WTC11 (cell line): ENCODE measurements at regions not wholly inside any gene's neighbourhood (a gene's known extent, or its start where the extent isn't known, plus 50 kb on each side); places are given as distances from the start of the nearest gene placed in this dataset.
A peak's percentile ranks its signal among the peaks of the same experiment; 100 is the strongest.

ENCODE experiments used
- ATAC-seq: fragments of 200-7000 bp; cut with Tn5 transposase; 2 replicates; pipeline ENCODE4 v1.10.0; 2021; ENCODE audit warnings: mild to moderate bottlenecking, moderate library complexity
- CTCF ChIA-PET: fragments of 300-600 bp; sonication (Branson Sonifier 250); formaldehyde crosslinking; loops from one replicate; lab custom pipeline; 2021; ENCODE audit warnings: antibody characterized with exemption; lab: Charles Lee
- POLR2A ChIA-PET: fragments of 350-600 bp; sonication (Branson Sonifier 250); formaldehyde crosslinking; loops from one replicate; lab custom pipeline; 2021; ENCODE audit warnings: antibody characterized with exemption; lab: Charles Lee
- DNase-seq: peaks from one replicate; pipeline ENCODE4 v3.0.0; 2021; ENCODE audit warnings: low spot score
- H3K27ac Mint-ChIP-seq: 2 replicates; pipeline ENCODE4 v1.8.0; 2021; ENCODE audit warnings: mixed read lengths
- H3K27me3 Mint-ChIP-seq: 2 replicates; pipeline ENCODE4 v1.8.0; 2021; ENCODE audit warnings: low read depth, mild to moderate bottlenecking, moderate library complexity, mixed read lengths
- H3K36me3 Mint-ChIP-seq: 2 replicates; pipeline ENCODE4 v1.8.0; 2021; ENCODE audit warnings: mixed read lengths
- H3K4me1 Mint-ChIP-seq: 2 replicates; pipeline ENCODE4 v1.8.0; 2022; ENCODE audit warnings: mixed read lengths
- H3K4me3 Mint-ChIP-seq: 2 replicates; pipeline ENCODE4 v1.8.0; 2021; ENCODE audit warnings: mild to moderate bottlenecking, moderate library complexity, mixed read lengths
- H3K9me3 Mint-ChIP-seq: 2 replicates; pipeline ENCODE4 v1.8.0; 2021; ENCODE audit warnings: mixed read lengths
- GABPB1 ChIP-seq: sonication (generic); formaldehyde crosslinking; IDR thresholded peaks from 2 replicates; pipeline ENCODE4 v1.8.1; 2023; ENCODE audit warnings: mild to moderate bottlenecking, missing genetic modification reagents
- MXD4 ChIP-seq: fragments of 250-450 bp; sonication (Bioruptor Pico); IDR thresholded peaks from 2 replicates; pipeline ENCODE4 v1.8.0; 2021; ENCODE audit warnings: mild to moderate bottlenecking, moderate library complexity, borderline replicate concordance
- MYBL2 ChIP-seq: sonication (generic); formaldehyde crosslinking; IDR thresholded peaks from 2 replicates; pipeline ENCODE4 v1.8.1; 2023; ENCODE audit warnings: mild to moderate bottlenecking, moderate library complexity, missing genetic modification reagents
- NFE2L1 ChIP-seq: sonication (generic); formaldehyde crosslinking; IDR thresholded peaks from 2 replicates; pipeline ENCODE4 v1.8.1; 2023; ENCODE audit warnings: missing genetic modification reagents
- SMAD3 ChIP-seq: sonication (generic); formaldehyde crosslinking; IDR thresholded peaks from 2 replicates; pipeline ENCODE4 v1.8.0; 2022; ENCODE audit warnings: missing genetic modification reagents, mild to moderate bottlenecking, borderline replicate concordance
- ZNF121 ChIP-seq: sonication (generic); formaldehyde crosslinking; IDR thresholded peaks from 2 replicates; pipeline ENCODE4 v1.8.0; 2023; ENCODE audit warnings: missing genetic modification reagents
- ZNF423 ChIP-seq: fragments of 250-450 bp; sonication (Bioruptor Pico); IDR thresholded peaks from 2 replicates; pipeline ENCODE4 v2.1.2; 2022; ENCODE audit warnings: mild to moderate bottlenecking, moderate library complexity
- ZNF671 ChIP-seq: fragments of 250-450 bp; sonication (Bioruptor Pico); IDR thresholded peaks from 2 replicates; pipeline ENCODE4 v1.8.0; 2021; ENCODE audit warnings: mild to moderate bottlenecking
- TF ChIP-seq, protein P1 (sequence below): sonication (generic); formaldehyde crosslinking; IDR thresholded peaks from 2 replicates; pipeline ENCODE4 v1.8.1; 2023; ENCODE audit warnings: mild to moderate bottlenecking, missing genetic modification reagents
- TF ChIP-seq, protein P2 (sequence below): fragments of 200-600 bp; IDR thresholded peaks from 2 replicates; pipeline ENCODE4 v1.8.0; 2022; ENCODE audit warnings: antibody characterized with exemption
- TF ChIP-seq, protein P3 (sequence below): sonication (generic); formaldehyde crosslinking; IDR thresholded peaks from 2 replicates; pipeline ENCODE4 v1.8.1; 2022; ENCODE audit warnings: mild to moderate bottlenecking, moderate library complexity, missing genetic modification reagents
- TF ChIP-seq, protein P4 (sequence below): sonication (generic); formaldehyde crosslinking; IDR thresholded peaks from 2 replicates; pipeline ENCODE4 v1.8.1; 2022; ENCODE audit warnings: missing genetic modification reagents, borderline replicate concordance
- TF ChIP-seq, protein P5 (sequence below): sonication (generic); formaldehyde crosslinking; conservative IDR thresholded peaks from 2 replicates; pipeline ENCODE4 v1.8.1; 2023; ENCODE audit warnings: mild to moderate bottlenecking, low read depth, missing genetic modification reagents, moderate library complexity
- TF ChIP-seq, protein P6 (sequence below): fragments of 250-450 bp; sonication (Bioruptor Pico); conservative IDR thresholded peaks from 2 replicates; pipeline ENCODE4 v1.9.0; 2021; ENCODE audit warnings: mild to moderate bottlenecking

DNA sequence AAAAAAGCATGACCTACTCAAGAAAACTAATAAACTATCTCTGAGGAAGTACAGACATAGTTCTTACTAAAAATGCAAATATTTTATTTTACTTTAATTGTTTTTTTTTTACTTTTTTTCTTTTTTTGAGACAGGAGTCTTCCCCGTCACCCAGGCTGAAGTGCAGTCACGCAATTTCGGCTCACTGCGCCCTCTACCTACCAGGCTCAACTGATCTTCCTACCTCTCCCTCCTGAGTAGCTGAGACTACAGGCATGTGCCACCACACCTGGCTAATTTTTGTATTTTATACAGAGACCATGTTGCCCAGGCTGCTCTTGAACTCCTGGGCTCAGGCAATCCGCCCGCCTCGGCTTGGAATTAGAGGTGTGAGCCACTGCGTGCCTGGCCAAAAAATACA lies 1263.1 kb downstream of the KCNT2 start:
- peak; percentile 99 for ATAC-seq
- ChIA-PET POLR2A (no interaction called here), CTCF (interaction anchor here (0.6 to 0.9 kb wide), 8 partner anchors 9 to 721 kb away, joined by 3 to 13 read pairs (median 4); no protein-coding TSS in a partner anchor)
- no peaks in the 10 kb centered on the region for H3K27me3 Mint-ChIP-seq
- H3K27ac Mint-ChIP-seq: no peak overlapping the region
- TF ChIP-seq, protein P1, sequence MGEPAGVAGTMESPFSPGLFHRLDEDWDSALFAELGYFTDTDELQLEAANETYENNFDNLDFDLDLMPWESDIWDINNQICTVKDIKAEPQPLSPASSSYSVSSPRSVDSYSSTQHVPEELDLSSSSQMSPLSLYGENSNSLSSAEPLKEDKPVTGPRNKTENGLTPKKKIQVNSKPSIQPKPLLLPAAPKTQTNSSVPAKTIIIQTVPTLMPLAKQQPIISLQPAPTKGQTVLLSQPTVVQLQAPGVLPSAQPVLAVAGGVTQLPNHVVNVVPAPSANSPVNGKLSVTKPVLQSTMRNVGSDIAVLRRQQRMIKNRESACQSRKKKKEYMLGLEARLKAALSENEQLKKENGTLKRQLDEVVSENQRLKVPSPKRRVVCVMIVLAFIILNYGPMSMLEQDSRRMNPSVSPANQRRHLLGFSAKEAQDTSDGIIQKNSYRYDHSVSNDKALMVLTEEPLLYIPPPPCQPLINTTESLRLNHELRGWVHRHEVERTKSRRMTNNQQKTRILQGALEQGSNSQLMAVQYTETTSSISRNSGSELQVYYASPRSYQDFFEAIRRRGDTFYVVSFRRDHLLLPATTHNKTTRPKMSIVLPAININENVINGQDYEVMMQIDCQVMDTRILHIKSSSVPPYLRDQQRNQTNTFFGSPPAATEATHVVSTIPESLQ: no peak
- TF ChIP-seq, protein P2, sequence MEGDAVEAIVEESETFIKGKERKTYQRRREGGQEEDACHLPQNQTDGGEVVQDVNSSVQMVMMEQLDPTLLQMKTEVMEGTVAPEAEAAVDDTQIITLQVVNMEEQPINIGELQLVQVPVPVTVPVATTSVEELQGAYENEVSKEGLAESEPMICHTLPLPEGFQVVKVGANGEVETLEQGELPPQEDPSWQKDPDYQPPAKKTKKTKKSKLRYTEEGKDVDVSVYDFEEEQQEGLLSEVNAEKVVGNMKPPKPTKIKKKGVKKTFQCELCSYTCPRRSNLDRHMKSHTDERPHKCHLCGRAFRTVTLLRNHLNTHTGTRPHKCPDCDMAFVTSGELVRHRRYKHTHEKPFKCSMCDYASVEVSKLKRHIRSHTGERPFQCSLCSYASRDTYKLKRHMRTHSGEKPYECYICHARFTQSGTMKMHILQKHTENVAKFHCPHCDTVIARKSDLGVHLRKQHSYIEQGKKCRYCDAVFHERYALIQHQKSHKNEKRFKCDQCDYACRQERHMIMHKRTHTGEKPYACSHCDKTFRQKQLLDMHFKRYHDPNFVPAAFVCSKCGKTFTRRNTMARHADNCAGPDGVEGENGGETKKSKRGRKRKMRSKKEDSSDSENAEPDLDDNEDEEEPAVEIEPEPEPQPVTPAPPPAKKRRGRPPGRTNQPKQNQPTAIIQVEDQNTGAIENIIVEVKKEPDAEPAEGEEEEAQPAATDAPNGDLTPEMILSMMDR: peak; percentile 28; the same call in 1 of the 2 replicates
- no peaks in the 10 kb centered on the region for H3K9me3 Mint-ChIP-seq
- peak; percentile 64 for DNase-seq
- peaks cover 15% of the 10 kb centered on the region for H3K4me1 Mint-ChIP-seq
- no peaks in the 10 kb centered on the region for H3K36me3 Mint-ChIP-seq
- no peak overlapping the region for H3K4me3 Mint-ChIP-seq

DNA sequence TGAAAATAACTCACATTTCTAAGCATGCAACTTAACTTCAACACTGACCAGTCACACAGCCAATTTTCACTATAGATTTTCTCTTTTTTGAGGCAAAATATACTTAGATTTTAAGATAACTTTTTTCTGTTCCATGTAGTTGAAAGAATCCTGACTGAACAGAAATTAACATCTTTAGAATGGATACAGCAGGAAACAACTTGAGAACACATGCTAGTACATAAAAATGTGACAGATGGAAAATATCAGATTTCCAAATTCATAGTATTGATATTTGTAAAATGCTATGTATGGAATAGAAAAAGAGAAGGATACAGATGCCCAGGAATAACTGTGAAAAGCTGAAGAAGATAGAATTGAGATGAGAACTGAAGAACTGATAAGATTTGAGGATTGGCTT lies 1270.6 kb downstream of the KCNT2 start:
- DNase-seq (no peak), ATAC-seq (no peak)
- H3K9me3 Mint-ChIP-seq: no peaks in the 10 kb centered on the region
- ChIA-PET CTCF (interaction anchor here (3.0 kb wide), 1 partner anchor 8 kb away, joined by 13 read pairs; no protein-coding TSS in a partner anchor), POLR2A (no interaction called here)
- TF ChIP-seq SMAD3 (CRISPR knock-in tag) (no peak), ZNF121 (no peak), MYBL2 (CRISPR knock-in tag) (no peak), ZNF423 (CRISPR knock-in tag) (no peak), MXD4 (CRISPR knock-in tag) (no peak), NFE2L1 (CRISPR knock-in tag) (no peak), GABPB1 (no peak), ZNF671 (CRISPR knock-in tag) (no peak)
- TF ChIP-seq, protein P1: no peak
- TF ChIP-seq, protein P3, sequence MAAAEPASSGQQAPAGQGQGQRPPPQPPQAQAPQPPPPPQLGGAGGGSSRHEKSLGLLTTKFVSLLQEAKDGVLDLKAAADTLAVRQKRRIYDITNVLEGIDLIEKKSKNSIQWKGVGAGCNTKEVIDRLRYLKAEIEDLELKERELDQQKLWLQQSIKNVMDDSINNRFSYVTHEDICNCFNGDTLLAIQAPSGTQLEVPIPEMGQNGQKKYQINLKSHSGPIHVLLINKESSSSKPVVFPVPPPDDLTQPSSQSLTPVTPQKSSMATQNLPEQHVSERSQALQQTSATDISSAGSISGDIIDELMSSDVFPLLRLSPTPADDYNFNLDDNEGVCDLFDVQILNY (CRISPR knock-in tag): no peak
- TF ChIP-seq, protein P4, sequence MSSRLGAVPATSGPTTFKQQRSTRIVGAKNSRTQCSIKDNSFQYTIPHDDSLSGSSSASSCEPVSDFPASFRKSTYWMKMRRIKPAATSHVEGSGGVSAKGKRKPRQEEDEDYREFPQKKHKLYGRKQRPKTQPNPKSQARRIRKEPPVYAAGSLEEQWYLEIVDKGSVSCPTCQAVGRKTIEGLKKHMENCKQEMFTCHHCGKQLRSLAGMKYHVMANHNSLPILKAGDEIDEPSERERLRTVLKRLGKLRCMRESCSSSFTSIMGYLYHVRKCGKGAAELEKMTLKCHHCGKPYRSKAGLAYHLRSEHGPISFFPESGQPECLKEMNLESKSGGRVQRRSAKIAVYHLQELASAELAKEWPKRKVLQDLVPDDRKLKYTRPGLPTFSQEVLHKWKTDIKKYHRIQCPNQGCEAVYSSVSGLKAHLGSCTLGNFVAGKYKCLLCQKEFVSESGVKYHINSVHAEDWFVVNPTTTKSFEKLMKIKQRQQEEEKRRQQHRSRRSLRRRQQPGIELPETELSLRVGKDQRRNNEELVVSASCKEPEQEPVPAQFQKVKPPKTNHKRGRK (CRISPR knock-in tag): no peak
- TF ChIP-seq, protein P5, sequence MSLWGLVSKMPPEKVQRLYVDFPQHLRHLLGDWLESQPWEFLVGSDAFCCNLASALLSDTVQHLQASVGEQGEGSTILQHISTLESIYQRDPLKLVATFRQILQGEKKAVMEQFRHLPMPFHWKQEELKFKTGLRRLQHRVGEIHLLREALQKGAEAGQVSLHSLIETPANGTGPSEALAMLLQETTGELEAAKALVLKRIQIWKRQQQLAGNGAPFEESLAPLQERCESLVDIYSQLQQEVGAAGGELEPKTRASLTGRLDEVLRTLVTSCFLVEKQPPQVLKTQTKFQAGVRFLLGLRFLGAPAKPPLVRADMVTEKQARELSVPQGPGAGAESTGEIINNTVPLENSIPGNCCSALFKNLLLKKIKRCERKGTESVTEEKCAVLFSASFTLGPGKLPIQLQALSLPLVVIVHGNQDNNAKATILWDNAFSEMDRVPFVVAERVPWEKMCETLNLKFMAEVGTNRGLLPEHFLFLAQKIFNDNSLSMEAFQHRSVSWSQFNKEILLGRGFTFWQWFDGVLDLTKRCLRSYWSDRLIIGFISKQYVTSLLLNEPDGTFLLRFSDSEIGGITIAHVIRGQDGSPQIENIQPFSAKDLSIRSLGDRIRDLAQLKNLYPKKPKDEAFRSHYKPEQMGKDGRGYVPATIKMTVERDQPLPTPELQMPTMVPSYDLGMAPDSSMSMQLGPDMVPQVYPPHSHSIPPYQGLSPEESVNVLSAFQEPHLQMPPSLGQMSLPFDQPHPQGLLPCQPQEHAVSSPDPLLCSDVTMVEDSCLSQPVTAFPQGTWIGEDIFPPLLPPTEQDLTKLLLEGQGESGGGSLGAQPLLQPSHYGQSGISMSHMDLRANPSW (CRISPR knock-in tag): no peak
- TF ChIP-seq, protein P6, sequence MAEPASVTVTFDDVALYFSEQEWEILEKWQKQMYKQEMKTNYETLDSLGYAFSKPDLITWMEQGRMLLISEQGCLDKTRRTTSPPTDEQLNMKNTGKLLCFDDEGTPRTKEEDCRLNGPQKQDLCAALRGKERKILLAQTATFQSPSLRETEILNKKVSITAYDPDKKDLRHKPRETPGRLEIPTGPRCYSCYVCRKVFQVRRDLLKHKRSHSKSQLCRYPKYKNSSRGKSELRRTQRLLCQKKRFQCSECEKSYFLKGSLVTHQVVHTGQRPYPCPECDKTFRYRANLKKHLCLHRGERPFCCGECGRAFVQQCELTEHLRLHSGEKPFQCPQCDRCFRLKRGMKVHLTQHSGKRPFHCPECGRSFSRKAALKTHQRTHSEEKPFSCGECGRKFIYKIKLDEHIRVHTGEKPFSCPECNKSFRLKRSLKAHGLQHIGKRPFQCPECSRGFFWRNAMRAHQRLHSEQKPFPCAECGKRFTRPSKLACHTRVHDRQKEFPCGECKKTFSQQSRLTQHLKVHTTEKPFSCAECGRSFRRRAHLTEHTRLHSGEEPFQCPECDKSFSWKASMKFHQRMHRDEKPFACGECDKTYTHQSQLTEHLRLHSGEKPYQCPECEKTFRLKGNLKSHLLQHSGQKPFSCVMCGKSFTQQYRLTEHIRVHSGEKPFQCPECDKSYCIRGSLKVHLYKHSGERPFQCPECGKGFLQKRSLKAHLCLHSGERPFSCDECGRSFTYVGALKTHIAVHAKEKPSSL (CRISPR knock-in tag): no peak
- peaks cover 34% of the 10 kb centered on the region for H3K4me1 Mint-ChIP-seq
- H3K4me3 Mint-ChIP-seq: no peak overlapping the region
- peak overlapping the region; percentile 88 for H3K27ac Mint-ChIP-seq
- H3K36me3 Mint-ChIP-seq: no peaks in the 10 kb centered on the region
- H3K27me3 Mint-ChIP-seq: no peaks in the 10 kb centered on the region
